Stomach (tissue), 8 donors: ENCODE measurements at regions not wholly inside any gene's neighbourhood (a gene's known extent, or its start where the extent isn't known, plus 50 kb on each side); places are given as distances from the start of the nearest gene placed in this dataset.

ENCODE experiments used
- DNase-seq, 2 donors: peaks; one replicate each; pipeline versions ENCODE4 v3.0.0 to v3.0.0-alpha.2; 2013 to 2019
- H3K27ac ChIP-seq, 5 donors: fragments of 200-600 bp in 4 of 5; sonication (generic) in 4 of 5; one replicate each; pipeline ENCODE4 v1.5.1; 2013 to 2019; ENCODE audit warnings: mild to moderate bottlenecking in 1 of 5, moderate library complexity in 1 of 5
- H3K27me3 ChIP-seq, 3 donors: fragments of 200-600 bp; sonication (generic); one replicate each; pipeline ENCODE4 v1.5.1; 2017 to 2019; ENCODE audit warnings: mixed run types in 1 of 3
- H3K36me3 ChIP-seq, 4 donors: fragments of 200-600 bp; sonication (generic); 1 replicate in 3 of 4; 2 replicates in 1 of 4; pipeline ENCODE4 v1.5.1; 2016 to 2019
- H3K4me1 ChIP-seq, 4 donors: fragments of 200-600 bp; sonication (generic); one replicate each; pipeline ENCODE4 v1.5.1; 2016 to 2019
- H3K4me3 ChIP-seq, 4 donors: fragments of 200-600 bp; sonication (generic) in 3 of 4; one replicate each; pipeline ENCODE4 v1.5.1; 2016 to 2019; ENCODE audit warnings: mild to moderate bottlenecking in 1 of 4
- H3K9me3 ChIP-seq, 4 donors: fragments of 200-600 bp; sonication (generic); one replicate each; pipeline ENCODE4 v1.5.1; 2016 to 2019
- EP300 ChIP-seq: sonication (generic); formaldehyde crosslinking; IDR thresholded peaks from one replicate; pipeline ENCODE4 v1.6.1; 2017; ENCODE audit warnings: antibody characterized with exemption
- POLR2A ChIP-seq, 4 donors: fragments of 450-650 bp; IDR thresholded peaks; one replicate each; pipeline ENCODE4 v1.6.1; 2016; ENCODE audit warnings: antibody characterized with exemption in 4 of 4, control low read depth in 2 of 4, mild to moderate bottlenecking in 1 of 4, moderate library complexity in 1 of 4
- POLR2AphosphoS5 ChIP-seq, 3 donors: sonication (generic); formaldehyde crosslinking; IDR thresholded peaks; one replicate each; pipeline ENCODE4 v1.6.1; 2016; ENCODE audit warnings: antibody characterized with exemption in 3 of 3
- WGBS, 5 donors: extraction: QIAGEN DNeasy Blood & Tissue Kit in 3 of 5; methylation state at CpG; one replicate each; pipeline versions ENCODE4 v1.1.5 to v1.1.7; 2013 to 2018; 5-methylcytosine and 5-hydroxymethylcytosine counted together
- intact Hi-C: fragments of 100-400 bp; cut with DNase I; formaldehyde crosslinking; loops from one replicate; pipeline ENCODE4 v1.15.1; 2023; ENCODE audit warnings: low total_unique reads
- TF ChIP-seq, protein P1 (sequence below), 7 experiments: fragments of 450-650 bp in 4 of 7; fragments of 200-600 bp in 3 of 7; sonication (generic) in 3 of 7; IDR thresholded peaks; one replicate each; pipeline ENCODE4 v1.5.1; 2016 to 2019; ENCODE audit warnings: antibody characterized with exemption in 7 of 7, control low read depth in 2 of 7, mild to moderate bottlenecking in 1 of 7
- donor health status: healthy with polysubstance abuse.
- donor health status: Bipolar disorder and iron deficiency.
- donor health status: healthy.

DNA sequence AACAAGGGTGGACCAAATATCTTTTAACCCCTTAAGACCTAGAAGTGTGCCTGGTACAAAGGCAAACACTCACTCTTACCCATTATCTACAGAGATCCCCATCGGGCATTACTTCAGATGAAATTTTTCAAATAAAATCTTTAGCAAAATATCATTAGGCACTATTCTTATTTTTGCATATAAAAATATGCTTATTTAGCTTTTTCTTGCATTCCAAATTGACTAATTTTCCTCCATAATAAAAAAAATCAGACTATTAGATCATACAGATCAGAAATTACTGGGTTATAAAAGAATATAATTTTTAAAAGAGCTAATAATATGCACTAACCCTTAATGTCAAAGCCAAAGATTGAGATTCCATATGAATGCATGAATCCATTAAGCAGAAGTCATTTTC lies 178.7 kb upstream of the SLC30A5 start:
- no peak for TF ChIP-seq POLR2AphosphoS5 (IDR thresholded peaks at IDR 0.05)
- TF ChIP-seq, protein P1, sequence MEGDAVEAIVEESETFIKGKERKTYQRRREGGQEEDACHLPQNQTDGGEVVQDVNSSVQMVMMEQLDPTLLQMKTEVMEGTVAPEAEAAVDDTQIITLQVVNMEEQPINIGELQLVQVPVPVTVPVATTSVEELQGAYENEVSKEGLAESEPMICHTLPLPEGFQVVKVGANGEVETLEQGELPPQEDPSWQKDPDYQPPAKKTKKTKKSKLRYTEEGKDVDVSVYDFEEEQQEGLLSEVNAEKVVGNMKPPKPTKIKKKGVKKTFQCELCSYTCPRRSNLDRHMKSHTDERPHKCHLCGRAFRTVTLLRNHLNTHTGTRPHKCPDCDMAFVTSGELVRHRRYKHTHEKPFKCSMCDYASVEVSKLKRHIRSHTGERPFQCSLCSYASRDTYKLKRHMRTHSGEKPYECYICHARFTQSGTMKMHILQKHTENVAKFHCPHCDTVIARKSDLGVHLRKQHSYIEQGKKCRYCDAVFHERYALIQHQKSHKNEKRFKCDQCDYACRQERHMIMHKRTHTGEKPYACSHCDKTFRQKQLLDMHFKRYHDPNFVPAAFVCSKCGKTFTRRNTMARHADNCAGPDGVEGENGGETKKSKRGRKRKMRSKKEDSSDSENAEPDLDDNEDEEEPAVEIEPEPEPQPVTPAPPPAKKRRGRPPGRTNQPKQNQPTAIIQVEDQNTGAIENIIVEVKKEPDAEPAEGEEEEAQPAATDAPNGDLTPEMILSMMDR (IDR thresholded peaks at IDR 0.05), result no peak
- no peak for TF ChIP-seq EP300
- no peak for TF ChIP-seq POLR2A (IDR thresholded peaks at IDR 0.05)
- no peak overlapping the region for H3K4me3 ChIP-seq
- H3K27ac ChIP-seq, result no peak overlapping the region
- no peaks in the 10 kb centered on the region for H3K4me1 ChIP-seq
- 43 to 96% (median 88%) methylated on average over 1 of the region's 1 CpG for WGBS, 5 donors
- H3K27me3 ChIP-seq, result no peaks in the 10 kb centered on the region
- DNase-seq, result no peak
- H3K9me3 ChIP-seq, result peaks cover 0 to 12% (median 3%) of the 10 kb centered on the region in 4 donors
- intact Hi-C loops, result no loop called here
- no peaks in the 10 kb centered on the region for H3K36me3 ChIP-seq

DNA sequence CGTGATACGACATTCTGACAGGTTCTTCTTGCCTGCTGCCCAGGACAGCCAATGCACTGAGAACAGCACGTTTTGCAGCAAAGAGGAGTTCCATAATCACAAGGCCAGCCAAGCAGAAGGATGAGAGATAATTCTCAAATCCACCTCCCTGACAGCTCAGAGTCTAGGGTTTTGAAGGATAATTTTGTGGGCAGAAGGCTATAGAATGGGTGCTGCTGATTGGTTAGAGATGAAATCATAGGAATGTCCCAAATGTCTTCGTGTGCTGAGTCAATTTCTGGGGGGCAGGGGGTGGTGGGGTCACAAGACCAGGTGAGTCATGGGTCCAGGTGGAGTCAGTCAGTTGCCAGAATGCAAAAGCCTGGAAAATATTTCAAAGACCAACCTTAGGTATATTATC lies 175.5 kb upstream of the SLC30A5 start:
- Histone ChIP-seq H3K4me3 (no peak overlapping the region), H3K27ac (no peak overlapping the region), H3K27me3 (no peaks in the 10 kb centered on the region), H3K9me3 (peaks cover 0 to 12% (median 3%) of the 10 kb centered on the region in 4 donors), H3K36me3 (no peaks in the 10 kb centered on the region), H3K4me1 (no peaks in the 10 kb centered on the region)
- intact Hi-C loops, result no loop called here
- no peak for DNase-seq
- 59 to 92% (median 84%) methylated on average over 4 of the region's 4 CpGs for WGBS, 5 donors
- TF ChIP-seq POLR2AphosphoS5 (IDR thresholded peaks at IDR 0.05) (no peak), EP300 (no peak), POLR2A (IDR thresholded peaks at IDR 0.05) (no peak)
- TF ChIP-seq, protein P1 (IDR thresholded peaks at IDR 0.05), result no peak

DNA sequence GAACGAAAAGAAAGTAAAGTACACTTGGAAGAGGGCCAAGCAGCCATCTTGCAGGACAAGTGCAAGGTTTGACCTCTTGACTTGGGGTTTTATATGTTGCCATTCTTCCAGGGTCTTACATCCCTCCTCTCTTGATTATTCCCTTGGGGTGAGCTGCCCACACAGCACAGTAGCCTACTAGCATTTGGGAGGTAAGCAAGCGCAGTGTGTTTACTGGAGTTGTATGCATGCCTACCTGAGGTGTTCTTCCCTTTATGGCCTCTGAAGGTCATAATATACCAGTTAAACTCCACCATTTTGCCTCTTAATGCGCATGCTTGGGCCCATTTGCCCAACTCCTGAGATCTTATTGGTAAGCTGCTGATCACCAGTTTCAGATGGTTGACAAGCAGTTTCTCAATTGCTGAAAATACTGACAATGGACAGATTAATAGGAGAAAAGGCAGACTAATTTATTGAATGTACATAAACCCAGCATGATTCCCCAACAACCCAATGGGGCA lies 173.8 kb upstream of the SLC30A5 start:
- no peak overlapping the region for H3K27ac ChIP-seq
- H3K4me1 ChIP-seq, result no peaks in the 10 kb centered on the region
- peaks cover 0 to 12% (median 3%) of the 10 kb centered on the region in 4 donors for H3K9me3 ChIP-seq
- H3K36me3 ChIP-seq, result no peaks in the 10 kb centered on the region
- H3K27me3 ChIP-seq, result no peaks in the 10 kb centered on the region
- TF ChIP-seq, protein P1 (IDR thresholded peaks at IDR 0.05), result no peak
- TF ChIP-seq POLR2AphosphoS5 (IDR thresholded peaks at IDR 0.05) (no peak), POLR2A (IDR thresholded peaks at IDR 0.05) (no peak), EP300 (no peak)
- intact Hi-C loops, result no loop called here
- DNase-seq, result no peak
- H3K4me3 ChIP-seq, result no peak overlapping the region
- WGBS, 5 donors, result 65 to 89% (median 81%) methylated on average over 3 of the region's 3 CpGs

DNA sequence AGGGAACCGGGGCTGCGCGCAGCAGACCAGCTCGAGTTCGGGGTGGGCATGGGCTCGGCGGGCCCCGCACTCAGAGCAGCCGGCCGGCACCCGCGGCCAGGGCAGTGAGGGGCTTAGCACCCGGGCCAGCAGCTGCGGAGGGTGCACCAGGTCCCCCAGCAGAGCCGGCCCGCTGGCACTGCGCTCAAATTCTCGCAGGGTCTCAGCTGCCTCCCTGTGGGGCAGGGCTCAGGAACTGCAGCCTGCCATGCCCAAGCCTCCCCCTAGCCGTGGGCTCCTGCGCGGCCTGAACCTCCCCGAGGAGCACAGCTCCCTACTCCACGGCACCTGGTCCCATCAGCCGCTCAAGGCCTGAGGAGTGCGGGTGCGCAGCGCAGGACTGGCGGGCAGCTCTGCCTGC lies 172.9 kb upstream of the SLC30A5 start:
- Histone ChIP-seq H3K4me1 (no peaks in the 10 kb centered on the region), H3K27me3 (no peaks in the 10 kb centered on the region), H3K27ac (no peak overlapping the region), H3K9me3 (peaks cover 0 to 12% (median 3%) of the 10 kb centered on the region in 4 donors), H3K36me3 (no peaks in the 10 kb centered on the region), H3K4me3 (no peak overlapping the region)
- intact Hi-C loops, result no loop called here
- TF ChIP-seq POLR2AphosphoS5 (IDR thresholded peaks at IDR 0.05) (no peak), POLR2A (IDR thresholded peaks at IDR 0.05) (no peak), EP300 (no peak)
- TF ChIP-seq, protein P1 (IDR thresholded peaks at IDR 0.05), result no peak
- no peak for DNase-seq
- 90 to 97% (median 96%) methylated on average over 16 to 28 of the region's 28 CpGs for WGBS, 5 donors
